ENCODE measurements at regions not wholly inside any gene's neighbourhood (a gene's known extent, or its start where the extent isn't known, plus 50 kb on each side); places are given as distances from the start of the nearest gene placed in this dataset.
A peak's percentile ranks its signal among the peaks of the same experiment; 100 is the strongest.

GRCh38 chr12:30500532-30500931, 195.1 kb downstream of the IPO8 start:
- in situ Hi-C loops (cut with HindIII; ENCODE audit: low pct_unique_long_range_greater_than_20kb, low sequenced_read_pairs), result no loop called here
- no peak for TF ChIP-seq JUND (IDR thresholded peaks at IDR 0.05; ENCODE audit: low read depth)
- DNase-seq (ENCODE audit: low read depth in 1 of 2, low spot score in 1 of 2), result no peak

GRCh38 chr12:30485230-30485890, 210.3 kb downstream of the IPO8 start:
- no peak for DNase-seq (ENCODE audit: low read depth in 1 of 2, low spot score in 1 of 2)
- TF ChIP-seq JUND (IDR thresholded peaks at IDR 0.05; ENCODE audit: low read depth), result no peak
- in situ Hi-C loops (cut with HindIII; ENCODE audit: low pct_unique_long_range_greater_than_20kb, low sequenced_read_pairs), result no loop called here

- no peak for TF ChIP-seq JUND (IDR thresholded peaks at IDR 0.05; ENCODE audit: low read depth)
- DNase-seq (ENCODE audit: low read depth in 1 of 2, low spot score in 1 of 2), result no peak
- in situ Hi-C loops (cut with HindIII; ENCODE audit: low pct_unique_long_range_greater_than_20kb, low sequenced_read_pairs), result no loop called here
Measured at GRCh38 chr12:30484658-30485057, 211.0 kb downstream of the IPO8 start.

- TF ChIP-seq JUND (IDR thresholded peaks at IDR 0.05; ENCODE audit: low read depth), result no peak
- in situ Hi-C loops (cut with HindIII; ENCODE audit: low pct_unique_long_range_greater_than_20kb, low sequenced_read_pairs), result no loop called here
- DNase-seq (ENCODE audit: low read depth in 1 of 2, low spot score in 1 of 2), result no peak
Measured at GRCh38 chr12:30482650-30483049, 213.0 kb downstream of the IPO8 start.

GRCh38 chr12:30473274-30473673, 222.4 kb downstream of the IPO8 start:
- no peak for DNase-seq (ENCODE audit: low read depth in 1 of 2, low spot score in 1 of 2)
- TF ChIP-seq JUND (IDR thresholded peaks at IDR 0.05; ENCODE audit: low read depth), result no peak
- in situ Hi-C loops (cut with HindIII; ENCODE audit: low pct_unique_long_range_greater_than_20kb, low sequenced_read_pairs), result no loop called here

- no peak for DNase-seq (ENCODE audit: low read depth in 1 of 2, low spot score in 1 of 2)
- in situ Hi-C loops (cut with HindIII; ENCODE audit: low pct_unique_long_range_greater_than_20kb, low sequenced_read_pairs), result no loop called here
- TF ChIP-seq JUND (IDR thresholded peaks at IDR 0.05; ENCODE audit: low read depth), result no peak
Measured at GRCh38 chr12:30466093-30466585, 229.5 kb downstream of the IPO8 start.

- TF ChIP-seq JUND (IDR thresholded peaks at IDR 0.05; ENCODE audit: low read depth), result no peak
- DNase-seq (ENCODE audit: low read depth in 1 of 2, low spot score in 1 of 2), result no peak
- in situ Hi-C loops (cut with HindIII; ENCODE audit: low pct_unique_long_range_greater_than_20kb, low sequenced_read_pairs), result no loop called here
Measured at GRCh38 chr12:30463636-30464035, 232.0 kb downstream of the IPO8 start.

GRCh38 chr12:30462249-30462648, 233.4 kb downstream of the IPO8 start:
- no peak for TF ChIP-seq JUND (IDR thresholded peaks at IDR 0.05; ENCODE audit: low read depth)
- in situ Hi-C loops (cut with HindIII; ENCODE audit: low pct_unique_long_range_greater_than_20kb, low sequenced_read_pairs), result no loop called here
- DNase-seq (ENCODE audit: low read depth in 1 of 2, low spot score in 1 of 2), result no peak

- DNase-seq (ENCODE audit: low read depth in 1 of 2, low spot score in 1 of 2), result no peak
- no peak for TF ChIP-seq JUND (IDR thresholded peaks at IDR 0.05; ENCODE audit: low read depth)
- in situ Hi-C loops (cut with HindIII; ENCODE audit: low pct_unique_long_range_greater_than_20kb, low sequenced_read_pairs), result no loop called here
Measured at GRCh38 chr12:30461026-30461615, 234.5 kb downstream of the IPO8 start.

GRCh38 chr12:30458453-30458852, 237.2 kb downstream of the IPO8 start:
- in situ Hi-C loops (cut with HindIII; ENCODE audit: low pct_unique_long_range_greater_than_20kb, low sequenced_read_pairs), result no loop called here
- TF ChIP-seq JUND (IDR thresholded peaks at IDR 0.05; ENCODE audit: low read depth), result no peak
- no peak for DNase-seq (ENCODE audit: low read depth in 1 of 2, low spot score in 1 of 2)

GRCh38 chr12:30457621-30458289, 237.9 kb downstream of the IPO8 start:
- in situ Hi-C loops (cut with HindIII; ENCODE audit: low pct_unique_long_range_greater_than_20kb, low sequenced_read_pairs), result no loop called here
- DNase-seq (ENCODE audit: low read depth in 1 of 2, low spot score in 1 of 2), result peak in 1 of 2 experiments; percentile 37
- no peak for TF ChIP-seq JUND (IDR thresholded peaks at IDR 0.05; ENCODE audit: low read depth)

- no peak for TF ChIP-seq JUND (IDR thresholded peaks at IDR 0.05; ENCODE audit: low read depth)
- no peak for DNase-seq (ENCODE audit: low read depth in 1 of 2, low spot score in 1 of 2)
- in situ Hi-C loops (cut with HindIII; ENCODE audit: low pct_unique_long_range_greater_than_20kb, low sequenced_read_pairs), result no loop called here
Measured at GRCh38 chr12:30450872-30451271, 244.8 kb downstream of the IPO8 start.

- no peak for DNase-seq (ENCODE audit: low read depth in 1 of 2, low spot score in 1 of 2)
- TF ChIP-seq JUND (IDR thresholded peaks at IDR 0.05; ENCODE audit: low read depth), result no peak
- in situ Hi-C loops (cut with HindIII; ENCODE audit: low pct_unique_long_range_greater_than_20kb, low sequenced_read_pairs), result no loop called here
Measured at GRCh38 chr12:30450226-30450625, 245.4 kb downstream of the IPO8 start.
